HEK293 (cell line): ENCODE measurements at regions not wholly inside any gene's neighbourhood (a gene's known extent, or its start where the extent isn't known, plus 50 kb on each side); places are given as distances from the start of the nearest gene placed in this dataset.
"Not testable (repeated sequence)": the region's sequence is repeated elsewhere in the genome, so short reads cannot be mapped to it uniquely, and the experiment has no call there.

Experiments used
- CTCF ChIA-PET: fragments of 350-600 bp; formaldehyde crosslinking; extraction: SDS; loops from one replicate; lab custom pipeline; 2021; ENCODE audit warnings: antibody characterized with exemption; lab: Yijun Ruan, JAX
- POLR2A ChIA-PET: fragments of 300-600 bp; formaldehyde crosslinking; extraction: SDS; loops from one replicate; lab custom pipeline; 2020; ENCODE audit warnings: antibody characterized with exemption, inconsistent platforms; lab: Yijun Ruan, JAX
- H3K27ac ChIP-seq: fragments of 200-500 bp; sonication (Bioruptor generic); 2 replicates; pipeline ENCODE4 v1.5.1; 2014; ENCODE audit warnings: low read depth, low read length, control low read depth, inconsistent platforms; ENCODE audit errors: extremely low read depth
- H3K36me3 ChIP-seq, 2 experiments: fragments of 200-500 bp in 1 of 2; sonication (Bioruptor generic) in 1 of 2; 1 replicate in 1 of 2; 2 replicates in 1 of 2; pipeline ENCODE4 v1.5.1; 2014 to 2017; ENCODE audit warnings: inconsistent platforms in 2 of 2, low read length in 2 of 2; ENCODE audit not compliant: control insufficient read depth in 2 of 2, insufficient read depth in 1 of 2
- H3K4me1 ChIP-seq: fragments of 200-500 bp; sonication (Bioruptor generic); 2 replicates; pipeline ENCODE4 v1.5.1; 2014; ENCODE audit warnings: mild to moderate bottlenecking, low read length, inconsistent platforms; ENCODE audit not compliant: control insufficient read depth, insufficient read depth
- H3K4me3 ChIP-seq: 2 replicates; pipeline ENCODE4 v1.5.1; 2011; ENCODE audit warnings: low read depth, mild to moderate bottlenecking, control low read depth, low read length, moderate library complexity
- H3K9me3 ChIP-seq: fragments of 200-500 bp; sonication (Bioruptor generic); 2 replicates; pipeline ENCODE4 v1.5.1; 2014; ENCODE audit warnings: low read depth, low read length, inconsistent platforms; ENCODE audit not compliant: control insufficient read depth, insufficient read depth
- FEZF1 ChIP-seq: fragments of 450-650 bp; formaldehyde crosslinking; IDR thresholded peaks from 2 replicates; pipeline ENCODE4 v1.5.1; 2016; ENCODE audit warnings: missing biosample characterization, missing genetic modification characterization
- PRDM1 ChIP-seq: fragments of 450-650 bp; formaldehyde crosslinking; IDR thresholded peaks from 2 replicates; pipeline ENCODE4; 2016; ENCODE audit warnings: missing biosample characterization, missing genetic modification characterization
- PRDM10 ChIP-seq: fragments of 450-650 bp; formaldehyde crosslinking; IDR thresholded peaks from 2 replicates; pipeline ENCODE4 v1.5.1; 2016; ENCODE audit warnings: missing biosample characterization, missing genetic modification characterization
- SCRT1 ChIP-seq: fragments of 450-650 bp; formaldehyde crosslinking; IDR thresholded peaks from 2 replicates; pipeline ENCODE4 v1.5.1; 2016; ENCODE audit warnings: missing biosample characterization, missing genetic modification characterization, borderline replicate concordance
- SCRT2 ChIP-seq: fragments of 450-650 bp; formaldehyde crosslinking; IDR thresholded peaks from 2 replicates; pipeline ENCODE4 v1.5.1; 2016; ENCODE audit warnings: missing biosample characterization, missing genetic modification characterization
- ZNF121 ChIP-seq: fragments of 450-650 bp; formaldehyde crosslinking; IDR thresholded peaks from 2 replicates; pipeline ENCODE4 v1.5.1; 2016; ENCODE audit warnings: missing biosample characterization, missing genetic modification characterization
- ZNF202 ChIP-seq: fragments of 450-650 bp; formaldehyde crosslinking; IDR thresholded peaks from 2 replicates; pipeline ENCODE4 v1.5.1; 2016; ENCODE audit warnings: missing biosample characterization, missing genetic modification characterization, borderline replicate concordance
- ZNF223 ChIP-seq: fragments of 450-650 bp; formaldehyde crosslinking; IDR thresholded peaks from 2 replicates; pipeline ENCODE4 v1.5.1; 2016; ENCODE audit warnings: missing biosample characterization, missing genetic modification characterization
- ZNF292 ChIP-seq: fragments of 450-650 bp; formaldehyde crosslinking; IDR thresholded peaks from 2 replicates; pipeline ENCODE4 v1.5.1; 2016; ENCODE audit warnings: low read depth, missing biosample characterization, missing genetic modification characterization, borderline replicate concordance
- ZNF366 ChIP-seq: fragments of 450-650 bp; formaldehyde crosslinking; conservative IDR thresholded peaks from 2 replicates; pipeline ENCODE4 v1.5.1; 2016; ENCODE audit warnings: missing biosample characterization, missing genetic modification characterization
- ZNF433 ChIP-seq: fragments of 450-650 bp; formaldehyde crosslinking; IDR thresholded peaks from 2 replicates; pipeline ENCODE4 v1.5.1; 2016; ENCODE audit warnings: missing biosample characterization, missing genetic modification characterization, low read depth
- ZNF558 ChIP-seq: fragments of 450-650 bp; formaldehyde crosslinking; IDR thresholded peaks from 2 replicates; pipeline ENCODE4 v1.5.1; 2016; ENCODE audit warnings: missing biosample characterization, missing genetic modification characterization
- ZNF704 ChIP-seq: fragments of 450-650 bp; formaldehyde crosslinking; IDR thresholded peaks from 2 replicates; pipeline ENCODE4 v1.5.1; 2016; ENCODE audit warnings: missing biosample characterization, missing genetic modification characterization
- ZNF747 ChIP-seq: fragments of 450-650 bp; formaldehyde crosslinking; IDR thresholded peaks from 2 replicates; pipeline ENCODE4 v1.5.1; 2016; ENCODE audit warnings: missing biosample characterization, missing genetic modification characterization
- ZSCAN30 ChIP-seq: fragments of 450-650 bp; IDR thresholded peaks from 2 replicates; pipeline ENCODE4 v1.5.1; 2018; ENCODE audit warnings: missing biosample characterization, mild to moderate bottlenecking, missing genetic modification characterization, moderate library complexity

- TF ChIP-seq ZNF433 (tag by site-specific recombination) (no peak), ZNF704 (no peak), ZNF202 (no peak), ZNF366 (tag by site-specific recombination) (no peak), ZNF747 (no peak)
- TF ChIP-seq, all 188 proteins: peak for 0
These were observed 130.5 kb downstream of the KLF6 start (continued) for GRCh38 chr10:3654496-3654895.

GRCh38 chr10:3653303-3653702 lies 131.7 kb downstream of the KLF6 start:
- CTCF ChIA-PET, H3K9me3 ChIP-seq, H3K27ac ChIP-seq, H3K36me3 ChIP-seq, H3K4me3 ChIP-seq, H3K4me1 ChIP-seq, POLR2A ChIA-PET: not testable (repeated sequence)
- peak; percentile 75; the same call in 1 of the 2 replicates for TF ChIP-seq PRDM1 (tag by site-specific recombination)
- TF ChIP-seq, all 188 proteins: peak for 1; not testable (repeated sequence) for 187

GRCh38 chr10:3652886-3653285 lies 132.1 kb downstream of the KLF6 start:
- Histone ChIP-seq H3K9me3 (no peaks in the 10 kb centered on the region), H3K4me3 (no peak overlapping the region), H3K4me1 (no peaks in the 10 kb centered on the region), H3K27ac (no peak overlapping the region), H3K36me3 (no peaks in the 10 kb centered on the region)
- ChIA-PET CTCF (no interaction called here), POLR2A (no interaction called here)
- no peak for TF ChIP-seq ZNF121 (tag by site-specific recombination)
- no peak for TF ChIP-seq ZNF558 (tag by site-specific recombination)
- TF ChIP-seq PRDM10 = no peak
- TF ChIP-seq ZNF223 (tag by site-specific recombination) = no peak
- TF ChIP-seq ZNF292 (tag by site-specific recombination) = no peak
- no peak for TF ChIP-seq FEZF1 (tag by site-specific recombination)

- no peaks in the 10 kb centered on the region for H3K36me3 ChIP-seq
- no peak overlapping the region for H3K4me3 ChIP-seq
- TF ChIP-seq SCRT1 (tag by site-specific recombination) (peak; percentile 76), SCRT2 (tag by site-specific recombination) (peak; percentile 60), ZSCAN30 (tag by site-specific recombination) (no peak)
- no peak overlapping the region for H3K27ac ChIP-seq
- CTCF ChIA-PET = interaction anchor here (0.6 kb wide), 1 partner anchor 416 kb away, joined by 3 read pairs; no protein-coding TSS in a partner anchor
- no peaks in the 10 kb centered on the region for H3K4me1 ChIP-seq
- POLR2A ChIA-PET = no interaction called here
- H3K9me3 ChIP-seq = no peaks in the 10 kb centered on the region
These were observed 132.9 kb downstream of the KLF6 start for GRCh38 chr10:3651969-3652653.
